Fibroblast of skin of right biceps (primary cell): ENCODE measurements at regions not wholly inside any gene's neighbourhood (a gene's known extent, or its start where the extent isn't known, plus 50 kb on each side); places are given as distances from the start of the nearest gene placed in this dataset.
A peak's percentile ranks its signal among the peaks of the same experiment; 100 is the strongest.

Experiments used
- DNase-seq: peaks from one replicate; pipeline ENCODE4 v3.0.0-alpha.2; 2013

DNA sequence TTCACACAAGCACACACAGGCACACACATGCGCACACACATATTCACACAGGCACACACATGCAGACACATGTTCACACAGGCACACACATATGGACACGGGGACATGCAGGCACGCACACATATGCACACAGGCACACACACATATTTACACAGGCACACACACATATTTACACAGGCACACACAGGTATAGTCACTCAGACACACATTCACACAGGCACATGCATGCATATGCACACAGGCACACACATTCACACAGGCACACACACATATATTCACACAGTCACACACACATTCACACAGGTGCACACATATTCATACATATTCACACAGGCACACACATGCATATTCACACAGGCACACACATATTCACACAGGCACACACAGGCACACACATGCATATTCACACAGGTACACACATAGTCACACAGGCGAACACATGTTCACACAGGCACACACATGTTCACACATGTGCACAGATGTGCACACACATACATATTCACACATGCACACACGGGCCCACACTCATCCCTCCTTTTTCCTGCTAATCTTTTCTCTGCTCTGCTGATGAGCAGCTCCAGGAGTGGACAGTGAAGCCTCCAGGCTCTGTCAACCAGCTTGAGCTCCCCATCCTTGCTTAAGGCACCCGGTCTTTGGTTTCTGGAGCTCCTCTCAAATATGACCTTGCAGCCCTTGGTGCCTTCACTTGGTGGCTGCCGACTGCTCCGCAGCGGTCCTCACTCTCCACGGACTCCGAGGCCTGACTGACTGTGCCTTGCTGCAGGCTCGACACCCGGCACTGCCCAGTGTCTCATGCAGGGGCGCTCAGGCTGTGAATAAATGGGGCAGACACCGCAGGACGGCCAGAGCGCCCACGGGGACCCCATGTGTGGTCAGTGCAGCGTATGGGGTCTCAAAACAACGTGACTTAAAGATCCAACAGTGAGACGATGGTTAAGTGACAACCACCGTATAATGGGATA lies 581.2 kb upstream of the MGMT start:
- no peak for DNase-seq

- DNase-seq, result no peak
Measured at GRCh38 chr10:128887856-128888255, 579.2 kb upstream of the MGMT start.

- DNase-seq, result no peak
Measured at GRCh38 chr10:128892005-128892404, 575.0 kb upstream of the MGMT start.

DNA sequence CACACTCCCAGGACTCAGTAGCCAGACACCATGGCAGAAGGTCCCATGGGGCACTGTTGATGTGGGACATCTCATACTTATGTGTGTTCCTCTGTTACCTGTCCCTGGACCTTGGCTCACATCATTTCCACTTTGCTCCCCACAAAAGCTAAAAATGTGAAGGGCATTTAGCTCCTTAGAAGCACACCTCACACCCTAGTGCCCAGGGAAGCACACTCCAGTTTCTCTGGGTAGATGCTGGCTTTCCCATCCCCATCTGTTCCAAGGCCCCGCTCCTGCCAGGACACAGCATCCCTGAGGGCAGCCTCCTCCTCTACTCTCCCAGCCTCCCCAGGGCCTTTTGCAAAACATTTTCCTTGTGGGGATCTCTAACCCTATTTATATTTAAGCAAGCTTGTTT lies 572.4 kb upstream of the MGMT start:
- no peak for DNase-seq

DNA sequence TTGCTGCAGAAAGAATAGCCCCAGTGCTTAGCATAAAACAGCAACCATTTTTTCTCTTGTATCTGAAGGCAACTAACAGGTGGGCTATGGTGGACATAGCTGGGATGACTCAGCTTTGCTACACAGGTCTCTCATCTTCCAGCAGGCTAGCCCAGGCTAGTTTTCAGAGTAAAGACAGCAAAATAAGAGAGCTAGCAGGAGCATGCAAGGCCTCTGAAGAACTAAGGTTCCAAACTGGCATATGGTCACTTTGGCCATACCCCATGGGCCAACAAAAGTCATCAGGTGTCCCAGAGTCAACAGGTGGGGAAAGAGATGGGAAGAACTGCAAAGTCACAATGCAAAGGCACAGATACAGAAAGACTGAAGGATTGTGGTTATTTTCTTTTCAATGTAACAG lies 571.6 kb upstream of the MGMT start:
- DNase-seq, result no peak

DNA sequence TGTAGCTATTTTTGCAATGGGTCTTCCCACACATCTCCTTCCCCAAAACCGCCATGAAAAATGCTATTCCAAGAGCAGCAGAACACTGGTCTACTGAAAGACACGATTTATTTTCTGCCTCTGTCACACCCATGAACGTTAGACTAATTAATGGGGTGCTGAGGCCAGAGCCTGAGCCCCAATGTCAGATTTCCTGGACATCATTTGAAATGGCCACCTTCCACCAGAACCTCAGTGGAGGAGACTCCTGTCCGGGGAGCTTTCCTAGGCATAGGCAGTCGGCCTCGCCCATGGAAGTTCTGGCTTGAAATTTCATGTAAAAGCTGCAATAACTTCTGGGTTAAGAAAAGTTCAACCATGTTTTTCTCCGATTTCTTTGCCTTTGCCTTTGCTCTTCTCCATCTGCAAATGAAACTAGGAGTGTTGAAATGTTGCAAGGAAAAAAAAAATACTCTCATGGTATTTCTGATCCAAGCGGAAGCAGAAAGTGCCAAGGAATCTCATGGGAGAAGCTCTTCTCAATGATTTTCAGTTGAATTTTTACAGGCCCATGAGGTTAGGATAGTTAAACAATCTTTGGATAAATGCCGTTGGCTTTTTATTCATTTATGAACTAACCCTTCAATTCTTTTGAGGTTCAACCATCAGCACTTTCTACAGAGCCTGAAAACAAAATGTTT lies 570.8 kb upstream of the MGMT start:
- DNase-seq, result peak; percentile 10

- no peak for DNase-seq
Measured at GRCh38 chr10:128896963-128897362, 570.1 kb upstream of the MGMT start.

- no peak for DNase-seq
Measured at GRCh38 chr10:128897401-128898129, 569.5 kb upstream of the MGMT start.

DNA sequence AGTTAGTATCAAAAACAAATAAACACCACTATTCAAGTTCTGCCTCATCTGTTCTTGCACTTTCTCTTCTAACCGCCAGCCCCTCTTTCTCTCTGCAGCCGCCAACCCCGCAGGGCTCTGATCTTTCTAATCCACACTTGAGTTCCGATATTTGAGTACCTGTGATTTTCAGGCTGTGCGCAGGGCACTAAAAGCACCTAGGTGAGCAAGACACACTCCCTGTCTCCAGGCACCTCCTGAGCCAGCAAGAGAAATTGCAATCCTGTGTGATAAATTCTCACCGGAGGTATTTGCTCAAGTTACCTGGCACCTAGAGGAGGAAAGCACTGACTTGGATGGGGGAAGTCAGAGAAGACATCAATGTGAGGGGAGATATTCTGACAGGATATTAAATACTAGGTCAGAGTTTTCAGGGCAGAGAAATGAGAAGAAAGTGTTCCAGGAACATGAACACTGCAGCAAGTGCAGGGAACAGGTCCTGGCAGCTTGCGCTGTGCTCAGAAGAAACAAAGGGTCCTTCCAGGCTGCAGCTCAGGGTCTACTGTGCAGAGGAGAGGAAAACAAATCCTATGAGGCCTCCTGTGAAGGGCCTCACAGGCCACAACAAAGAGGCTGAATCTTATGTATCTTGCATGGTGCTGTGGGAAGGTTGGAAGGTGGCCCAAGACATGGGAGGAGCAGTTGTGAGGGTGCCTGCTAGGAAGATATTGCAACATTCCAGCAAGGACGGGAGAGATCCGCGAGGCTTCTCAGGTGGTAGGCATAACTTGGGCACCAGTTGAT lies 568.7 kb upstream of the MGMT start:
- DNase-seq, result no peak

DNA sequence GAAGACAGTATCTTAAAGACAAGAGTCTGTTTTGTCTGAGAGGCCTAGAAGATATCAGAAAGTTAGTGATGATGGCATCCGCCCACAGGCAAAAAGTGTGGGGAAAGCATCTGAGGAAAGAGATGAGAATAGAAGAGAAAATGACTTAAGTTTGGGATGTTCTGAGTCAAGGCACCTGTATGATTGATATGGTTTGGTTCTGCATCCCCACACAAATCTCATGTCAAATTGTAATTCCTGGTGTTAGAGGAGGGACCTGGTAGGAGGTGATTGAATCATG lies 568.2 kb upstream of the MGMT start:
- DNase-seq, result no peak

- DNase-seq, result no peak
Measured at GRCh38 chr10:128900456-128900855, 566.6 kb upstream of the MGMT start.

GRCh38 chr10:128901236-128901635 lies 565.8 kb upstream of the MGMT start:
- DNase-seq, result no peak

DNA sequence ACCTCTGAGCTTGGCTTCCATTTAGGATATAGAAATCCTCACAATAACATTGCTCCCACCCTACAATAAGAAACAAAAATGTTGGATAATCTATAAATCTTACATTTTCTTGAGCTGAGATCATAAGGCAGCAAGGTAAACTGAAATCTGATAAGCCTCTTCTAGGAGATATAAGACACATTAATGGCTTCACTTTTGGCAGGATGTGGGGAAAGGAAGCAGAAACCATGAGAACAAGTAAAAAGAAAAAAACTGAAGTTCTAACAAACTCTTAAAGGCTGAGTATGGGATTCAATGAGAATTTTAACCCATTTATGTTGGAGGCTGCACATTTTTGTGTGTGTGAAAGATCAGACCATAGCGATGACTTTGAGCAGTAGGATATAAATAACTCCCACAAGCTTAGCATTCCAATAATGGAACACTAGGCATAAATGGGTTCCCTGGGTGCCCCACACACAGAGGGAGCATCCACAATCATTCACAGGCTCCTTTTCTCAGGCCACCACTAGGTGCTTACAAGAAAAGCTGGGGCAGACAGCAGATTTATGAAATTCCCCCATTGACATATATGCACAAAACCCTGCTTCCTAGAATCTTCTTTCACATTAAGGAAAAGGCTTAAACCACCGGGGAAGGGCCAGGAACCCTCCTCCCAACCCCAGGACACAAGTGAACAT lies 564.9 kb upstream of the MGMT start:
- DNase-seq, result no peak

DNA sequence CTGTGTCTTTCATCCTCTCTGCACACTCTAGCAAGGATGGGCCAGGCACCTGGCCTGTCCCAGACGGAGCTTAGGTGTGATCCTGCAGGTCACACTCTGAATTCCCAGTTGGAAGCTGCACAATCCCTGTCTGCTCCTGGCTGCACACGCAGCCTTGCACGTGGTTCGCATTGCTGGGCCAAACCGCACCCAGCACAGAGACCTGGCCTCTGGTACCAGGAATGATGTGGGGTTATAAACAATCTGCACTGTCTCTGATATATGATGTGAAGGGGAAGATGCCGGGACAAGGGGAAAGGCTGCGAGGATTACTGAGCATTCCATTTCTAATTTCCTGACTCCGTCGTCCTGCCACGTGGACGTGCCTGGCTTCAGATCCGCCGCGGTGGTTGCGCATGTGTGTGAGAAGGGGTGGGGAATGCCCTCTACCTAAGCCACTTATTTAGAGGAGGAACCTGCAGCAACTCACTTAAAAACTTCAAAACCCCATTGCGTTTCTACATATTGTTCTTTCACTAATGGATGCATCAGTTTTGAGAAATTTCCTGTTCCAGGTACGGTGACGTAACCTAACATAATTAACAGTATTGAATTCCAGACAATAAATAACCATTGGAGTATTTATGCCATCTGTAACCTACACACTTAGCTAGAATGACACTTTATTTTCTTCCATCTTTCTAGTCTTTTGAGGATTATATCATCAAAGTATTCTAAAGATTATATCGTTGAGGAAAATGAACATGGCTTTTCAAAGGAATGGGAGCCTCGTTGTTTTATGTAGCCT lies 559.7 kb upstream of the MGMT start:
- DNase-seq, result peak; percentile 7

GRCh38 chr10:128908099-128908498 lies 558.9 kb upstream of the MGMT start:
- peak; percentile 15 for DNase-seq

DNA sequence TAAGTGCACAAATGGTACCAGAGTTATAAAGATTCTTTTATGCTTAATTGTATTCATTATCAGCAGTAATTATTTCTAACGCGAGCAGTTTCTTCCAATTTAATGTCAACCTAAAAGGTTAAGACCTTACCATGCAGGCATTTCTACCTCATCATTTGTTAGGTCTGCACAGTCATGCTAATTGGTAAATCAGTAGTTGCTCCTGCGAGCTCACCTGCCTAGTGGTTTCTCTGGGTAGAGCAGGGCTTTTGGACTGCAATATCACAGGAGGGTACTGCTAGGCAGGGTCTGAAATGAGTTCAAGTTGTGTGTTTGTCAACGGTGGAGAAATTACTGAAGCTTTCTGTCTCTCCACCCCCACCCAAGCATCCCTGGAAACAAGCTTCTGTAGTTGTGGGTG lies 558.5 kb upstream of the MGMT start:
- DNase-seq, result no peak

- DNase-seq, result peak; percentile 10
Measured at GRCh38 chr10:128912568-128913311, 554.3 kb upstream of the MGMT start.

DNA sequence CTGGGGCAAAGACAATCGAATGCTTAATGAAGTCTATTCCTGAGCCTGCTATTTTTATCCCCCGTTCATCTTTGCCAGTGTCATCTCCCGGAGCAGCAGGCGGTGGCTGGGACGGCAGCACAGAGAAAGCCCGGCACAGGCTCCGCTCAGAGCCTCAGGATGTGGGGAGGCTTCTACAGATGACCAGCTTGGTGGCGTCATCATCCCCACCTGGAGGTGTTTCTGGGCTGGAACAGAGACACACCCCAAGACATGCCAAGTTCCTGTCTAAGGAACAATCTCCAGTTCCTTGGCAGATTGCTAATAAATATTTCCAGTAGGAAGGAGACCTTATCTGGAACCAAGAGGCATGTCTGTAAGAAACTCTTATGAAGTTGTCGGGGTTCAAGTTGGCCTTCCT lies 552.4 kb upstream of the MGMT start:
- DNase-seq, result no peak

GRCh38 chr10:128915630-128916029 lies 551.4 kb upstream of the MGMT start:
- no peak for DNase-seq

- no peak for DNase-seq
Measured at GRCh38 chr10:128916383-128916782, 550.7 kb upstream of the MGMT start.
